ENCODE measurements at regions not wholly inside any gene's neighbourhood (a gene's known extent, or its start where the extent isn't known, plus 50 kb on each side); places are given as distances from the start of the nearest gene placed in this dataset.

DNA sequence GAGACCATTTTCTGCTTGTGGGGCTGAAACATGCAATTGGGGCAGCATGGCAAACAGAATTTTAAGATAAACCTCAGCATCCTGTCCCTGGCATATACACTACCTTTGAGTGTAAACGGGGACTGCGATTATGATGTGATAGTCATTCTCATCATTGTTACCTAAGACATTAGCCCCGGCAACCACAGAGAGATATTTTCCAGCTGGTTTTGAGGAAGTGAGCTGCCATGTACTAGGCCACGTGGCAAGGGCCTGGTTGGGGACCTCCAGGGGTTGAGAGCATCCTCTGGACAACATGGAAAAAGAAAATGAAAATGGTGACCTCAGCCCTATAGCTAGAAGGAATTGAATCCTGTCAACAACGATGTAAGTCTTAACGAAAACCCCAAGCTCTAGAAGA, 623.6 kb upstream of the CDH18 start:
- TF ChIP-seq CTCF (IDR thresholded peaks at IDR 0.05; ENCODE audit: insufficient read depth, low read length) (no peak), POLR2AphosphoS5 (IDR thresholded peaks at IDR 0.05; ENCODE audit: low read depth) (no peak)
